Muscle of leg (tissue), 3 donors: ENCODE measurements at regions not wholly inside any gene's neighbourhood (a gene's known extent, or its start where the extent isn't known, plus 50 kb on each side); places are given as distances from the start of the nearest gene placed in this dataset.

Experiments used
- DNase-seq: peaks from one replicate; pipeline ENCODE4 v3.0.0; 2013
- H3K27ac ChIP-seq: one replicate; pipeline ENCODE4 v1.5.1; 2013; ENCODE audit warnings: mild to moderate bottlenecking, low read length, control low read depth
- H3K27me3 ChIP-seq: one replicate; pipeline ENCODE4 v1.6.1; 2013; ENCODE audit warnings: low read length; ENCODE audit not compliant: control insufficient read depth, insufficient read depth
- H3K36me3 ChIP-seq: one replicate; pipeline ENCODE4 v1.6.1; 2013; ENCODE audit warnings: low read length; ENCODE audit not compliant: control insufficient read depth, insufficient read depth
- H3K4me1 ChIP-seq: one replicate; pipeline ENCODE4 v1.6.1; 2013; ENCODE audit warnings: low read length; ENCODE audit not compliant: control insufficient read depth, insufficient read depth
- H3K4me3 ChIP-seq: one replicate; pipeline ENCODE4 v1.5.1; 2013; ENCODE audit warnings: low read length, control low read depth
- H3K9me3 ChIP-seq: replicated peaks from 2 replicates; pipeline ENCODE4 v1.6.1; 2013; ENCODE audit warnings: low read depth, low read length; ENCODE audit not compliant: control insufficient read depth
- WGBS: methylation state at CpG from one replicate; pipeline ENCODE4 v1.1.5; 2013; ENCODE audit warnings: missing lambda C conversion rate; ENCODE audit not compliant: insufficient coverage; 5-methylcytosine and 5-hydroxymethylcytosine counted together

DNA sequence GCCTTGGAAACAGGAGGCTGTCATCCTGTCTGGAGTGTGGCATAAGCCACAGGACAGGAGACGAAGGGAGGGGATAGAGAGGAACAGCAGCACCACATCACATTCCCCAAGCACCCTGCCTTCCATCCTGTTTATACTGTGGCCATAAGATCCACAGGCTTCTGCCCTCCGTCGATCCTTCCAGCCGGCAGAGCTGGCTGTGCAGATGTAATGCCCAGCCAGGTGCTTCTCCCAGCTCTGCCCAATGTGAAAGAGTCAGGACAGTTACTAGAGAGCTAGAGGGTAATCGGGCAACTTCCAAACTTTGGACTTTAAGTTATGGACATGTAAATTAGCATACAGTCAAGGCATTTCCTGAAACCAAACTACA, 368.4 kb downstream of the SOX9 start:
- no peak for DNase-seq
- peaks cover 3% of the 10 kb centered on the region for H3K9me3 ChIP-seq
- H3K4me1 ChIP-seq, result no peaks in the 10 kb centered on the region
- H3K36me3 ChIP-seq, result no peaks in the 10 kb centered on the region
- H3K27ac ChIP-seq, result no peak overlapping the region
- peaks cover 13% of the 10 kb centered on the region for H3K27me3 ChIP-seq
- WGBS, result 53% methylated on average over 3 of the region's 5 CpGs
- no peak overlapping the region for H3K4me3 ChIP-seq

DNA sequence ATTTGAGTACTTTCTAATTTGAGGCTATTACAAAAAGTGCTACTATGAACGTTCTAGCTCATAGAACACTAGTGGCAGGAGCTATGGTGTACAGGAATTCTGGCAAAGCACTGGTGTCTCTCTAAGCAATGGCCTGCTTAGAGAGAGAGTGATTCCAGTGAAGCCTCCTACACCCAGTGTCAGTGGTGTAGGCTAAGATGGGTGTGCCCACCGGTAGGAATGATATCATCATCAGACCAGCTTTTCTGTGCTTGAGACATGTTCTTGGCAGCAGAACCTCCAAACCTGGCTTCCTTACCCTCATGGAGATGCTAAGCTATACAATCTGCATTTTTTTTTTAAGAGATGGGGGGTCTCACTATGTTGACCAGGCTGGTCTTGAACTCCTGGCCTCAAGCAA, 370.3 kb downstream of the SOX9 start:
- Histone ChIP-seq H3K4me1 (no peaks in the 10 kb centered on the region), H3K36me3 (no peaks in the 10 kb centered on the region), H3K9me3 (peaks cover 3% of the 10 kb centered on the region), H3K27ac (no peak overlapping the region), H3K27me3 (peaks cover 13% of the 10 kb centered on the region), H3K4me3 (no peak overlapping the region)
- no peak for DNase-seq
- 67% methylated on average over 1 of the region's 2 CpGs for WGBS

DNA sequence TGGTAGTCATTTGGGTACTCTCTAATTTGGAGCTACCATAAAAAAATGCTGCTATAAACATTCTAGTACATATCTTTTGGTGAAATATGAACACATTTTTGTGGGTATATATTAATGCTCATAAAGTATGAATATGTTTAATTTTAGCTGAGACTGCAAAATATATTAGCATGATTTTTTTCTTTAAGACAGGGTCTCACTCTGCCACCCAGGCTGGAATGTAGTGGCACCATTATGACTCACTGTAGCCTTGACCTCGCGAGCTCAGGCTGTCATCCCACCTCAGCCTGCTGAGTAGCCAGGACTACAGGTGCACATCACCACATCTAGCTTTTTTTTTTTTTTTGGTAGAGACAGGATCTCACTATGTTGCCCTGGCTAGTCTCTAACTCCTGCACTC, 371.7 kb downstream of the SOX9 start:
- no CpG with 5 or more reads among the region's 2 CpGs for WGBS
- Histone ChIP-seq H3K9me3 (peaks cover 3% of the 10 kb centered on the region), H3K4me3 (no peak overlapping the region), H3K27ac (no peak overlapping the region), H3K4me1 (no peaks in the 10 kb centered on the region), H3K36me3 (no peaks in the 10 kb centered on the region), H3K27me3 (peaks cover 13% of the 10 kb centered on the region)
- no peak for DNase-seq

DNA sequence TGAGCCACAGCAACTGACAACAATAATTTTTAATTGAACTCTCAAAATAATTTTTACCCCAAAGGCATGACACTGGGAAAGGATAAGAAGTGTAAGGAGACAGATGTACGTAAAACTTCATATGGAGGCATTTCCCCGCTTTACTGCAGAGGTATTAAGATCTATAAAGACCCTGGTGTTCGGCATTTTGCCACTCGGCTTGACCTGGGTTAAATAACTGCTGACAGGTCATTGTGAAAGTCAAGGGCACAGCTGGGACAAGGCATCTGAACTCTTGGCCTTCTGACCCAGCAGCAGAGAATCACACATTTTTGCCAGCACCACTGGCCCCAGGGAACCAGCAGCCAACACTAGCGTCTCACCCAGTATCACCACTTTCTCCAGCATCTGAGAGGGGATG, 372.1 kb downstream of the SOX9 start:
- no peak overlapping the region for H3K4me3 ChIP-seq
- WGBS, result 62% methylated on average over 4 of the region's 5 CpGs
- H3K27me3 ChIP-seq, result peaks cover 8% of the 10 kb centered on the region

DNA sequence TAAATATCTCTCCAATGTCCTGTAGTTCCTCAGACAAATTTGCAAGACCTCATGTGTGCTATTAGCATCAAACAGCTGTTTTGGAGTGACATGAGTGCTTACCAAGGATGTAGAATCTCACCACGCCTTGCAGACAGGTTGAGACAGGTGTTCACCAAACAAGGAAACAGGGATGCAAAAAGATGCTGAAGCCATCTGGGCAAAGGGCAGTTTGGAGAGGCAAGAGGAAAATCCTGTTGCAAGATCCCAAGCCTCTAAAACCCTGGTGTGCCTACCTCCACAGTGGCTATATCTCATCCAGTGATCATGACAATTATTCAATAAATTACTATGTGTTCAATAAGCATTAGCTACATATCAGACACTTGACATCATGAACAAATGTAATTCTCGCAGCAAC, 373.7 kb downstream of the SOX9 start:
- no peaks in the 10 kb centered on the region for H3K4me1 ChIP-seq
- WGBS, result no CpG with 5 or more reads among the region's 2 CpGs

More for the DNA sequence above, 372.1 kb downstream of the SOX9 start:
- H3K36me3 ChIP-seq, result no peaks in the 10 kb centered on the region
- no peaks in the 10 kb centered on the region for H3K4me1 ChIP-seq
- H3K9me3 ChIP-seq, result peaks cover 3% of the 10 kb centered on the region
- no peak overlapping the region for H3K27ac ChIP-seq
- no peak for DNase-seq

DNA sequence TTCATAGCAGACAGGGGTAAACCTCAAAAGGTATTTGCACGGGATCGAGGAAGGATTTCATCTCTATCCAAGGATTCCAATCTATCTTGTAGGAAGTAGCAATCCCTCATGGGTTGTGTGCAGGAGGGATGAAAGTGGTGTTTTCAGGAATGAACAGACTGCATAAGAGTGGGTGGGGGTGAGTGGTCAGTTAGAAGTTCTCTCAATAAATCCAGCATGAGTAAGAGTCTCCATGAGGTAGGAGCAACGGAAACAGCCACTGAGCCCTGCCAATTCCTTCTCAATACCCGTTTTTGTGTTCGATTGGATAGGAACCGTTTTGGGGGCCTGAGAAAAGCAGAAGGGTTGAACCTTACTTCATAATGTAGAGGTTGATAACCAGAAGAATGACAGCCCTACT, 375.6 kb downstream of the SOX9 start:
- Histone ChIP-seq H3K36me3 (no peaks in the 10 kb centered on the region), H3K4me1 (no peaks in the 10 kb centered on the region), H3K27me3 (no peaks in the 10 kb centered on the region), H3K27ac (no peak overlapping the region), H3K4me3 (no peak overlapping the region), H3K9me3 (no peaks in the 10 kb centered on the region)
- WGBS, result 100% methylated on average over 1 of the region's 6 CpGs
- no peak for DNase-seq

More for the DNA sequence above, 373.7 kb downstream of the SOX9 start:
- H3K4me3 ChIP-seq, result no peak overlapping the region
- H3K27me3 ChIP-seq, result no peaks in the 10 kb centered on the region
- DNase-seq, result no peak
- H3K27ac ChIP-seq, result no peak overlapping the region
- no peaks in the 10 kb centered on the region for H3K36me3 ChIP-seq
- peaks cover 3% of the 10 kb centered on the region for H3K9me3 ChIP-seq

DNA sequence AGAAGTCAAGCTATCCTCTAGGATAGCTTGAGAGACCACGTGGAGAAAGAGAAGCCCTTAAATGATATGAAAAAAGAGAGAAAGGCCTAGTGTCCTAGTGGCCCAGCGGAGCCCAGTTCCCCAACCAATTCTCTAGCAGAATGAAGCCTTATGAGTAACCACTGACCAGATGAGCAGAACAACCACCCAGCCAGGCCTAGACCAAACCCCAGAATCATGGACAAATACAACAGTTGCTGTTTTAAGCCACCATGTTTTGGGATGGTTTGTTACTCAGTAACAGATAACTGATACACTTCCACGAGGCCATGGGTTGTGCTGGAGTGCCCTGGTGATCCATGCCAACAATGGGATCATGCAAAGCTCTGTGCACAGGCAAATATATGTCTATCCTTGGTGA, 377.1 kb downstream of the SOX9 start:
- H3K4me1 ChIP-seq, result peaks cover 2% of the 10 kb centered on the region
- no peak overlapping the region for H3K4me3 ChIP-seq
- no peaks in the 10 kb centered on the region for H3K27me3 ChIP-seq
- H3K9me3 ChIP-seq, result no peaks in the 10 kb centered on the region
- DNase-seq, result no peak
- no CpG with 5 or more reads among the region's 3 CpGs for WGBS
- no peaks in the 10 kb centered on the region for H3K36me3 ChIP-seq
- no peak overlapping the region for H3K27ac ChIP-seq

DNA sequence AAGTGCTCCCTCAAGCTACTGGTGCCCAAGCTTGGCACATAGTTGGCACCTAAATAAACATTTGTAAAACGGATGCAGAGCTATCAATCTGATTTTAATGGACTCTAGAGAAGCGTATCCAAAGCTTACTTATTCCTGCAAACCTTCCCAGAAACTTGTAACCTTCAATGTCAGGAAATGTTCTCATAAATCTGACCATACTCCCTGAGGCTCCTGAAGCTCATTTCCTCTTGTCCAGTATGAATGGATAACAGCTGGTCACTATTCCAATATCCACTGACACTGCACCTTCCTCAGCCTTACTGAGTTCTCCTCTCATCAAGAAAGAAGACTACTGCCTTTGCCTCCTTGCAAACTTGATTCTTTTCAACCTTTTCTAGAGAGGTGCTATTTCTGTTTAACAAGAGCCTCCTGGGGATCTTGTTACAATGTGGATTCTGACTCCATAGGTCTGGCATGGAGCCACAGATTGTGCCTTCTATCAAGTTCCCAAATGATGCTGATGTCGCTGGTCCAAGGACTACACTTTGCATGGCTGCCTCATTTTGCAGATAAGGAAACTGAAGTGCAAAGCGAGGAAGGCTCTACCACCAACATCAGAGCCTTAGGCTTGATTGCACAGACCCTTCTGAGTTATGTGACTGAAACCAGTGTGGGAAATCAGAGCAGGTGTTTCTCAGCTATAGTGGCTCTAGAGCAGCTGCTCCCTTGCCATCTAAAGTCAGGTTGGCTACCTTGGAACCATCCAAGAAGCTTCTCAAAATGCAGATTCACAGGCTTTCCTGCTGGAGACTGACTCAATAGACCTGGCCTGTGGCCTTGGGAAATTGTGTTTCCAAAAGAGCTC, 377.8 kb downstream of the SOX9 start:
- peak; percentile 56 for DNase-seq

DNA sequence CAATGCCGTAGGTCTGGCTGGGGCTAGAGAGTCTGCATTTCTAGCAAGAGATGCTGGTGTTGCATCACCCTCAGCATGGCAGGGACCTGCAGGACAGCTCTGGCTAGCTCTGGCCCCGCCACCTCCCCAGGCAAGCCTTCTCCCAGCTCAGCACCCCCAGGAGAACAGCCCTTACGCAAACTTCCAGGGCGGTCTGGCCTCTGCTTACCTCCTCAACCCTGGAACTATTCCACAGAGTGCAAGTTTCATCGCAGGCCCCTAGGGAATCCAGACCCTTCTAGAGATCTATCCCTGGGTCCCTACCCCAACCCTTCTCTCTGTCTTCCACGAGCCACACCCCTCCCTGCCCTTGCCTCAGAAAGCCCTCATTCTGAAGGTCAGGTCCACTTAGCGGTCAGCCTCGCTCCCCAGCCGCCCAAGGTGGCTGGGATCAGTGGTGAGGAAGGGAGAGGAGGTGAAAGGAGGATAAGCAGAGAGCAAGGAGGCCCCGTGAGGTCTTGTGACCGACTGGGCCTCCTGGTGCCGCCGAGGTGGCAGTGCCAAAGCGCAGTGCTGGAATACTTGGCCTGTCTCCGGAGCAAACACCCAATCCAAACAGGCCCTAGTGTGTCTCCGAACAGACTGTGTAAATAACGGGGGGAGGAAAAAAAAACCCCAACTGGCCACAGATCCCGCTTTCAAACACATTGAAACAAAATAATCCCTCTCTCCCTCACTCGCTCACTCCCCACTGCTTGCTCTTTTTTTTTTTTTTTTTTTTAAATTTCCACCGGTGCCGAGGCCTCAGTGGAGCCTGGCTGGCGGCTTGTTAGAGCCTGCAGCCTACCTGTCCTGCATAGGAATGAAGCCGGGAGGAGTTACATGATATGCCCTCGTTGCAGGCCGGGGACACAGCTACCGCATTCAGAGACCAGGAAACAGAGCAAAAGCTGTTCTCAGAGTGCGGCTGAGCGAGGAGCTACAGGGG, 380.9 kb downstream of the SOX9 start:
- Histone ChIP-seq H3K27me3 (no peaks in the 10 kb centered on the region), H3K27ac (no peak overlapping the region), H3K4me1 (peaks cover 2% of the 10 kb centered on the region), H3K4me3 (no peak overlapping the region), H3K9me3 (no peaks in the 10 kb centered on the region), H3K36me3 (no peaks in the 10 kb centered on the region)
- WGBS, result 71% methylated on average over 16 of the region's 28 CpGs
- DNase-seq, result no peak

More for the DNA sequence above, 377.8 kb downstream of the SOX9 start:
- Histone ChIP-seq H3K27ac (no peak overlapping the region), H3K9me3 (no peaks in the 10 kb centered on the region), H3K4me3 (no peak overlapping the region), H3K27me3 (no peaks in the 10 kb centered on the region), H3K4me1 (peaks cover 2% of the 10 kb centered on the region), H3K36me3 (no peaks in the 10 kb centered on the region)
- 17% methylated on average over 1 of the region's 4 CpGs for WGBS
